ENCODE measurements at regions not wholly inside any gene's neighbourhood (a gene's known extent, or its start where the extent isn't known, plus 50 kb on each side); places are given as distances from the start of the nearest gene placed in this dataset.
"Not testable (repeated sequence)": the region's sequence is repeated elsewhere in the genome, so short reads cannot be mapped to it uniquely, and the experiment has no call there.

DNA sequence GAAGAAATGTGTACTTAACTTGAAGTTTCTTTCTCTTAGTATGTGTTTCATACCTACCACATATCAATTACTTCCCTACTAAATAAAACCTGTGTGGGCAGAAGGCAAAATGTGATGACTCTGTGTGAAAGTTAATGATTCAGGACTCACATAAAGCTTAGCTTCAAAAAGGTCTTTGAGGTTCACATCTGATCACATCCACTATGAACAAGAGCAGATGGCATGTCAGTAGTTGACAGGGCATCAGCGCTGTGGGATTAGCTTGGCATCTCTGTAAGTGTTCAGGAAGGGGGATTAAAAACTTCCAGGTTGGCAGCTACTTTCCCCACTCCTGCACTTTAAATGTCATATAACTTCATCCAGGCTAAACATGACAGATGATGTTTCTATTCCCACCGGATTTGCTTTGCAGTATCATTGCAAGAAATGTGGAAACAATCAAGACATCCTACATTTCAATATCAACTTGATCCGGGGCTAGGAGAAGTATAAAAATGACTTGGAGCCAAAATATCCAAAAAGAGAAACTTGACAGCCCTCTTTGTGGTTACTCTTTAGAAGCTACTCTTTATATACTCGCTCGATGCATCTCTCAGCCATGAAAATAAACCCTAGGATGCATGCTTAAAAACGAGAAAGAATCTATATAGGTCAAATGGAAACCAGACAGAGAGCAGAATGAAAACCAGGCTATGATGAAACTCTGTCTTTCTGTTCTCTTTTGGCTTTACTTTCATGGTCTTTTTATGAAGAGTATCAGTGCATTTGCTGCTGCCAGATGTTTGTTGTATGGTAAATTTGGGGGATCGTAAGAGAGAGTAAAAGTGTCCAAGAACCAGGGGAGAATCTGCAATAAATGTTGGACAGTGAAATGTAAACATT lies 273.1 kb upstream of the ALCAM start:
- DNase-seq = no peak

DNA sequence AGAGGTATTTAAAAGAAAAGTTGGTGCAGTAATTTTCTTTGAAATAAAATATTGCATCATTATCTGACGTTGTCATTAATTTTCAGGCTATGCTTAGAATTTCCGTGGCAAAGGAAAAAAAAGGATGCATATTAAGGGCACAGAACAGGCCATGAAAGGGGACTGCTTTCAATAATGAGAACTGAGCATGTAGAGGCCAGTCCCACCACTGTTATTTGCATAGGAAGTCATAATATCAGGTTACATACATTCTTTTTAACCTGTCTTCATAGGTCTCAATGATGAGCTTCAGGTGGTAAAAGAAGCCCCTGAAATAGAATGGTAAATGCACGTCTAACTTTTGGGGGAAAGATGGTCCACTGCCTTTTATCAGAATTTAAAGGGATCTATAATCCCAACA lies 272.1 kb upstream of the ALCAM start:
- DNase-seq = no peak

DNA sequence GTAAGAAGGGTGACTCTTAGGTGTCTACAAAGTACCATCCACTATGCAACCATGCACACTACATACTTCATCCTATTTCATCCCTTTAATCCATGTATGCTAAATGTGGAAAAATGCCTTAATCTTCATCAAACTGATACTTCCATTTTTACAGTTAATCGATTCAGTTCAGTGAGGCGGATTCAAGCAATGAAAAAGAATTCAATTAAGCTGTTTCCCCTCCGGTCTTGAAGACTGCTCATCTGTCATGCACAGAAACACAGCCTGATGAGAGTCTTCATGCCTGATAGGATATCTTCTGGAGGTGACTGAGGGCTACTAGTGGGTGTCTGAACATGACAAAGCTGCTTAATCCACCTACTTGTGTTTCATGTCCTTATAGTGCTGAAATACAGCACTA lies 270.6 kb upstream of the ALCAM start:
- DNase-seq = no peak

DNA sequence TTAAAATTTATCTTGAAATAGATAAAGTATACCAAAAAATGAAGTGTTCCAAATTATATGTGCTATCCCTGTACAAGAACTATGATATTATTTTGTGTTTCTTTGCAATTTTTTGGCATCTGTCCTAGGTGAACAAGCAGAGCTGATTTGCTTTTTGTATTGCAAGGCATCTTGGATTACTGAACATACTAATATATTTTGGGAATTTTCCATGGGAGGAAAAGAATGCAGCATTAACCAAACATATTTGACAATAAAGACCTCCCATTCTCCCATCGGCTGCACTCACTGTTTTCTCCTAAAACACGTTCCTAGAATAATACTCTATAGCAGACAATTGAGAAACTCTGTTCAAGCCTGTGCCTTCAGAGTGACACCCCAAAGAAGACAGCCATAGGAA lies 265.1 kb upstream of the ALCAM start:
- DNase-seq = no peak

DNA sequence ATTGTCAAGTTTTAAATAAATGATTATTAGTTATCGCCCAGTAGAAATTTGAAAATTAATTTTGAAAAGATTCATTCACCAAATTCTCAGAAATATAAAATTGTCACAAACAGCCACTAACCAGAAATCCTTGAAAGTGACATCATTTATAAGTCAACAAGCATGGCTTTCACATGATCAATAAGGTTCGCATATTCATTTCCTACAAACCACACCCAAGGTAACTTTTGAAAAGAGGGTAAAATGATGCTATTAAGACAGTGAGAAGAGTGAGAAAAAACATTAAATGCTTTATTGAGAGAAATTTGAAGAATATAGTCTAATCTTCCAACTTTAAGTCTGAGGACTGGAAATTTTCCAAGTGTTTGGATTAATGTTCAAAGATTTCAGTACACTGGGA lies 263.6 kb upstream of the ALCAM start:
- no peak for DNase-seq

DNA sequence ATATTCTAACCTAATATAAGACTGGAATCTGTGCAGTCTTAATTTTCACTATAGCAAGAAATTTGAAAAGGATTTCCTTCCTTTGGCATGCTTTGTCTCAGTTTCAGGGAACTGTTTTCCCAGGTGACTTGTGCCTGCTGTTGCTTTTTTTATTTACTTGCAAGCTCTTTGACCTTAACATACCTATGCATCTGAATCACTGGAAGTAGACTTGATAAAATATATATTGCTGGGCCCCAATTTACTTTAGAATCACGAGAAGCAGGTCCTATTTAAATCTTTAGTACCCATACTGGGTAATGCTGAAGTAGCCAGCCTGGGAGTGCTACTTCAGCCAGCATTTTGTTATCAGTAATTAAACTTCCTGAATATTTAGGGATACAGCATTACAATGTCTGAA lies 257.9 kb upstream of the ALCAM start:
- no peak for DNase-seq

DNA sequence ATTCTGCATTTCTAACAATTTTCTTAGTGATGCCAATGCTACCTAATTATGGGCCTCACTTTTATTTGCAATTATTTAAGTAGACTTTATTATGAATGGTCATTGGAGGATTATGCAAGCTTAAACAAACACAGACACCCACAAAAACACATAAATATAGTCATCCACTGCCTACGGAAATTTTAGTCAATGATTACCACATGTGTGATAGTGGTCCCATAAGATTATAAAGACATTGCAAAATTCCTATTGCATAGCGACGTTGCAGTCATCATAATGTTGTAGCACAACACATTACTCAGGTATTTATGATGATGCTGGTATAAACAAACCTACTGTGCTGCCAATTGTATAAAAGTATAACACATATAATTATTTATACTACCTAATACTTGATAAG lies 247.8 kb upstream of the ALCAM start:
- no peak for DNase-seq

DNA sequence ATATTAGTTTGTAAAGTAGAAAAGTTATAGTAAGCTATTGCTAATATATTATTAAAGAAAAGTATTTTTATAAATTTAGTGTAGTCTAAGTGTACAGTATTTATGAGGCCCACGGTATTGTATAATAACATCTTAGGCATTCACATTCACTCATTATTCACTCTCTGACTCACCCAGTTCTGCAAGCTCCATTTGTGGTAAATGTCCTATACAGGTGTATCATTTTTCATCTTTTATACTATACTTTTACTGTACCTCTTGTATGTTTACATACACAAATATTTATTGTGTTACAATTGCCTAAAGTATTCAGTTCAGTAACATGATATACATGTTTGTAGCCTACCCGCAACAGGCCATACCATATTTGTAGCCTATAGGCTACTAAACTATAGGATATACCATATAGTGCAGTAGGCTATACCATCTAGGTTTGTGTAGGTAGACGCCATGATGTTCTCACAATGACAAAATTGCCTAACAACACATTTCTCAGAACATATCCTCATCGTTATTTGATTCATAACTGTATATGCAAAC lies 246.8 kb upstream of the ALCAM start:
- no peak for DNase-seq

DNA sequence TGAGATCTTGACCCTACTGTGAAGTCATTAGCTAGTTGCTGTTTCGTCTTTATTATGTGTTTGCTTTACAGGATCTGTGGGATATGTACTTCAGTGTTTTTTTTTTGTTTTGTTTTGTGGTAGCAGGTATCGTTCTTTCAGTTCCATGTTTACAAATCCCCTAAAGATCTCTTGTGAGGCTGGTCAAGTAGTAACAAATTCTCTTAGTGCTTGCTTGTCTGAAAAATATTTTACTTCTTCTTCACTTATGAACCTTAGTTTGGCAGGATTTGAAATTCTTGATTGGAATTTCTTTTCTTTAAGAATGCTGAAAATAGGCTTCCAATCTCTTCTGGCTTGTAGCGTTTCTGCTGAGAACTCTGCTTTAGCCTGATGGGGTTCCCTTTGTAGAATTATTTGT lies 235.8 kb upstream of the ALCAM start:
- no peak for DNase-seq

DNA sequence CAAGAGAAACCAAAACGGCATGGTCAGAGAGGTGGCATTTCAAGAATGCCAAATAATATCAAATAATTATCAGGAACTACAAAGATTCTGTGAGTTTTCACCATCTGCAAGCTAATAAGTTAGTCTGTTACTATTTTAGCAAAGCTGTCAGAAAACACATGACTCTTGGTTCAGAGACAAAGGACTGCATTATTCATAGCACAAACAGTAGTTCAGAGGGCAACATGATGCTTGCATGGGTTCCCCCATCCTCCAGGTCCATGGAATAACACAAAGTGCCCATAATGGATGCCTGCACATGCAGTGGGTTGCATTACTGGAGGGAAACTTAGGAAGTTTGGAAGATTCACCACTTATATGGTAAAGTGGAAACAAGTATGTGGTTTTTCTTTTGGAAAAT lies 228.8 kb upstream of the ALCAM start:
- no peak for DNase-seq

DNA sequence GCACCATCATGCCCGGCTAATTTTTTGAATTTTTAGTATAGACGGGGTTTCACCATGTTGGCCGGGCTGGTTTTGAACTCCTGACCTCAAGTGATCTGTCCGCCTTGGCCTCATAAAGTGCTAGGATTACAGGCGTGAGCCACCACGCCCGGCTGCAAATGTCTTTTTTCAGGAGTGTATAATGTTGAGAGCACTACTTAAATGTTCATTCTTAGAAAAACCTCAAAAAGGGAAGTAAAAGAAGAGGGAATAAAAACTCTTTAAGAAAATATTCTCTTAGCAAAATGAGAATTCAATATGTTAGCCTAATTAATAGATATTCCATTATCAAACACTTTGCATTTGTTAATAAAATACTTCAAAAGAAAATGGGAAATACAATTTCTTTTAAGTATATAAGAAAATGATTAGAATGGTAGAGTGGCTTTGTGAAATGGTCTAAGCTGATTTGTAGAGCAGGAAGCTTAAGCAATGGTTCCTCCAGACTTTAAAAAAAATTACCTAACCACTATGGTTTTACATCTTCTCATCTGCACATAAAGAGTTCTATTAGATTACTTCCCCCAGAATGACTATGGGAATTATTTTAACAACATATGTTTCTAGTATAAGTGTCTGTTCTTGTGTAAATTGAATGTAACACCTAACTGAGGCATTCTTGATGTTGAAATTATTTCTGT lies 226.7 kb upstream of the ALCAM start:
- no peak for DNase-seq

DNA sequence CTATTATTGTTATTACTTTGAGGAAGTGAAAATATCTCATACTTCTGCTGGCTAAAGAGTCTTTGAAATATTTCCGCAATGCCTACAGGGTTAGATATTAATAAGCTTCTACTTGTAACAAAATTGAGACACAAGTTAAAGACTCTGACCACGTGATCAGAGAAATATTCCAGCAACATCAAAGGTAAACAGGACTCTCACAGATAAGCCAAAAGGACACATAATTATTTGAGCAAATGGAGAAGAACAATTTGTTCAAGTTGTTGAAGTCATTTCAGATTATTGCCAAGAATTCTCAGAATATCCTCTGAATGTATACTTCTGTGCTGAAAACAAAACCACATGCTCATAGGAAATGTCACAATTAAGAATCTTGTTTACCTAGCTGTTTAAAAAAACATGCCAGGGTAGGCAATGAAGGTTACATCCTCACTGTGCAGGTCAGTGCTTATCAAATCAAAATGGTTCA lies 225.8 kb upstream of the ALCAM start:
- no peak for DNase-seq

DNA sequence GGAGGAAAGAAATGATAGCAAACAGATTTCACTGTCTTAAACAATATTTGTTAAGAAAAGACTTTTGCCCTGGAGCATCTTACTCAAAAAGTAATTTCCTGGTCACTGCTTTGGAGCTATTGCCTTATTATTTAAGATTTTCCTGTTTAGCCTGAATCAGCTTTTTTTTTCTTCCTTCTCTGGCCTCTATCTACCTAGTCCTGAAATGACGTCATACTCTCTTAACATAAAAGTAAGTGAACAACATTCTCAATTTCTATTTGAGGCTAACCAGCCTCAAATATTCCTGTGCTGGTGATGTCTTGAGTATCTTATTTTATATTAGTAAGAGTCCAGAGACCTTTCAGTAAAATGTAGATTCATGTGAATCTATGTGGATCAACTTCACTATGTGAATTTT lies 221.9 kb upstream of the ALCAM start:
- no peak for DNase-seq

DNA sequence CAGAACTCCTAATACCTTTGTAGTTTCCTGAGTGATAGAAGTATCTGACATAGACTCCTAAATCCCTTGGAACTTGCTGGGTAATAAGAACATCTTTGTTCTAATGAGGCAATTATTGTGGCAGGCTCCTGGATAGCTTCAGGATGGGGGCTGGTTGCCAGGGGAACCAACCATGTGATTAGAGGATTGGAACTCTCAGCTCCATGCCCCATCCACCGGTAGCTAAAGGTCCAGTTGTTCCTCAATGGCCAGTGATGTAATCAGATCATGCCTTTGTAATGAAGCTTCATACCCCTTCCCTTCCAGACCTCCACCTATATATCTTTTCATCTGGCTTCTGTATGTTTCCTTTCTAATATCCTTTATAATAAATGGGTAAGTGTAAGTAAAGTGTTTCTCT lies 221.2 kb upstream of the ALCAM start:
- no peak for DNase-seq

DNA sequence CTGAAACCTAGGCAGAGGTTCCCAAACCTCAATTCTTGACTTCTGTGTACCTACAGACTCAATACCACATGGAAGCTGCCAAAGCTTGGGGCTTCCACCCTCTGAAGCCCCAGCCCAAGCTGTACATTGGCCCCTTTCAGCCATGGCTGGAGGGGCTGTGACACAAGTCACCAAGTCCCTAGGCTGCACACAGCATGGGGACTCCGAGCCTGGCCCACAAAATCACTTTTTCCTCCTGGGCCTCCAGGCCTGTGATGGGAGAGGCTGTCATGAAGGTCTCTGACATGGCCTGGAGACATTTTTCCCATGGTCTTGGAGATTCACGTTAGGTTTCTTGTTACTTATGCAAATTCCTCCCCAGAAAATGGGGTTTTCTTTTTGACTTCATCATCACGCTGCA lies 217.5 kb upstream of the ALCAM start:
- not testable (repeated sequence) for DNase-seq

DNA sequence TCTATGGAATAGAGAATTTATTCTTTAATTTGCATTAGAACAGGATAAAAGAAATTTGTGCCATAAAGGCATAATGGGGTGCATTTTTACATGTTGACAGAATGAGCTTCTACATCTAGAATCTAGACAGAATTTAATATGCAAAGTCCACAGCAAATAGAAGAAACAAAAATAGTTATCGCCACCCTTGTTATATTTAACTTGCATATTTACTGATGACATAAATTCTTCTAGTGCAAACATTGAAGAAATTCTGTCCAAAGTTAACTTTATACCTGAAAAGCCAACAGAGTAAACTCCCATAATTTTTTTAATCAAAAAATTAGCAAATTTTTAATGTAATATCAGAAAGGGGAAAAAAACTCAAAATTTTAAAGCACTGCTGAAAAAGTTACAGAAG lies 213.7 kb upstream of the ALCAM start:
- DNase-seq = no peak

DNA sequence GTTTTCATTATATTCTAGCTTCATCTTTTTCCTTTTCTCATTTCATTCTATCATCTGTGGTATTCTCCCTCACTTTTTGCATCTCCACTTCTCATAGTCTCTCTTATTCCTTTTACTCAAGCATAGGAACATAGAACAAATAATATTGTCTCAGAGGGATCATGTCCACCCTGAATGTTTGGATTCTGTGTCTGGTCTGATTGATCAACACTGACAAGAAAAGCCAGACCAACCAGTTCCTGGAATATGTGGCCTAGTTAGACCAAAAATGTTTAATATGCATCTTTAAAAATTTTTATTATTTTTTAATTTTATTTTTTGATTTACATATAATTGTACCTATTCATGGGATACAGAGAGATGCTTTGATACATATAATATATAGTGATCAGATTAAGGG lies 212.0 kb upstream of the ALCAM start:
- no peak for DNase-seq

DNA sequence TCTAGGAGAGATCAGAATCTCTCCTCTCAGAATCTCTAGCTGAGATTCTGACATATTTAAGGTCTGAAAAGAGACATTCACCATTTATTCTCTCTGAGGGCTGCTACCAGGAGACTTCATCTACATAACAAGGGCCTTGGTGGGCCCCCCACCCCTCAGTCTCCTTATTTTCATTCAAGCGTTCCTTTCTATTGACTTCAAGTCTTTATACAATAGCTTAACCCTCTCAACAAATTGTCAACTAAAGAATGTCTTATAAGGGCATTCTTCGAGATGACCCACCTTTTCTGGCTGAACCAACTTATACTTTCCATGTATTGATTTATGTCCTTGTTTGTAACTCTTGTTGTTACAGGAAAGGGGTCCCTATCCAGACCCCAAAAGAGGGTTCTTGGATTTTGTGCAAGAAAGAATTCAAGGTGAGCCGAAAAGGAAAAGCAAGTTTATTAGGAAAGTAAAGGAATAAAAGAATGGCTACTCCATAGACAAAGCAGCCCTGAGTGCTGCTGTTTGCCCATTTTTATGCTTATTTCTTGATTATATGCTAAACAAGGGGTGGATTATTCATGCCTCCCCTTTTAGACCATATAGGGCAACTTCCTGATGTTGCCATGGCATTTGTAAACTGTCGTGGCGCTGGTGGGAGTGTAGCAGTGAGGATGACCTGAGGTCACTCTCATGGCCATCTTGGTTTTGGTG lies 209.5 kb upstream of the ALCAM start:
- DNase-seq = no peak

DNA sequence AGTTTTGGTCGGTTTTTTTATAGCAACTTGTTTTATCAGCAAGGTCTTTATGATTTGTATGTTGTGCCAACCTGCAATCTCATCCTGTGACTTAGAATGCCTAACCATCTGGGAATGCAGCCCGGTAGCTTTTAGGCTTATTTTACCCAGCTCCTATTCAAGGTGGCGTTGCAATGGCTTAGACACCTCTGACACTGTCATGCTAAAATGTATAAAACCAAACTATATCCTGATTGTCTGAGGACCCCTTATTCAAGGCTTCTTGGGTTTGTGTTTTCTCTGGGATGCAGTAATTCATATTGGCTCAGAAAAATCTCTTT lies 209.0 kb upstream of the ALCAM start:
- DNase-seq = no peak

DNA sequence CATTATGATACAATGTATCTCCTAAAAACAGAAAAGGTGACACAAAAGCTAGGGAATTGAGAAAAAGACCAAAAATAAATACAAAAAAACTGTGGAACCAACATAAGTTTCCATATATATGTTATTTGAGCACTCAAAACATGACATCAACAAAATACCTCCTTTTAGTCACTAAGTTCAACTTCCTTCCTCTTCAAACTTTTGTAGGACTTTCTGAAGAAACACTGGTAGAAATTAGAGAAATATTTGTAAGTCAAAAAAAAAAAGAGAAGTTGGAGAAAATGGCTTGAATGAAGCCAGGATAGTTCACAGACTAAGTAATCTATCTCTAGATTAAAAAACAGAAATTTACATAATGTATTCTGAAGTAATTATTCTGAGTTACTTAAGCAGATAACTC lies 208.4 kb upstream of the ALCAM start:
- no peak for DNase-seq

DNA sequence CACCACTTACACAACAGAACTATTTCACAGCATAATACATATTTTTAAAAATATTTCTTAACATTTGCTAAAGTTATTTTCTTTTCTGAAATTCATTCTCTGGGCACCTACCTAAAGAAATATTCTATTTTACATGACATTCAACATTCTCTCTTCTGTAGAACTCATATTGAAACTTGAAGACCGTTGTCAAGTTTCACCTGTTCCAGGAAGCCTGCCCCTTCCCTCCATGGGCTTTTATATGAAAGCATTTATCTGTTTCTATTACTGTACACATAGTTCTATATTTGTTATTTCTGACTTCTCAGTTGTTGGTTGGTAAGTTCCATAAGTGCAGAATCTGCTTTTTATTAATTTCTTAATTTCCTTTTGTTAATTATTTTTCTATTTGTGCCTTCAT lies 204.3 kb upstream of the ALCAM start:
- no peak for DNase-seq

DNA sequence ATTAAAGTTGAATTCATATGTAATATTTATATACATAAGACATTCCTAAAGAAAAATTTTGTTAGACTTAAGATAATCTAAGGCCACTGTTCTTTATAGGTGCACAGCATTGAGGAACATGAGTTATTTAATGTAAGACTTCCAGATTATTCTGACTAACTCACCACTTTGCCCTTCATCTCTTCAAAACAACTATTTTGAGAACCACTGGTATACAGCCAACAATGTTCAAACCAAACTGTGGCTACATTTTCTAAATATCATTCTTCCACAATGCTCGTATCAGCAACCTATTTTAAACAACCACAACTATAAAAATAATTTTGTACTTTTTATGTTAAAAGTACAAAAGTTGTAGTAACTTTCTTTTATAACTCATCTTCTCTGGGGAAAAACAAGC lies 199.8 kb upstream of the ALCAM start:
- DNase-seq = no peak

DNA sequence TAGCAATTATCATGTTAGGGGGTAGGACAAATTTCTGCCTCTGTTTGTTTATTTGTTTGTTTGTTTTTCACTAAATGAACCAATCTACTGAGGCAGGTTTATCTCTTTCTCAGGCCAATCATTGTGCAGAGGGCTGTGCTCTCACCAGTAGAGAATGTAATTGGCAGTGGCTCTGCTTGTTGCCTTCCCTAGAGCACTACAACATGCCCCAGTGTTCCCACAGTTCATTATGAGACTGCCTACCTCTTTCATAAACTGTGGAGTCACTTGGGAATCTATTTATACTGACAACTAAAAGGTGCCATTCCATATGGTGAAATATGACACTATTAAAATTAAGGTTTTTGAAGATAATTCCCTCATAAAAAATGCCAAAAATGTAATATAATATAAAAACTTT lies 196.3 kb upstream of the ALCAM start:
- DNase-seq = no peak

All from NCI-H2081 treated with DMSO at 0.1 percent for 48 hours (cell line).